ENCODE measurements at regions not wholly inside any gene's neighbourhood (a gene's known extent, or its start where the extent isn't known, plus 50 kb on each side); places are given as distances from the start of the nearest gene placed in this dataset.

DNA sequence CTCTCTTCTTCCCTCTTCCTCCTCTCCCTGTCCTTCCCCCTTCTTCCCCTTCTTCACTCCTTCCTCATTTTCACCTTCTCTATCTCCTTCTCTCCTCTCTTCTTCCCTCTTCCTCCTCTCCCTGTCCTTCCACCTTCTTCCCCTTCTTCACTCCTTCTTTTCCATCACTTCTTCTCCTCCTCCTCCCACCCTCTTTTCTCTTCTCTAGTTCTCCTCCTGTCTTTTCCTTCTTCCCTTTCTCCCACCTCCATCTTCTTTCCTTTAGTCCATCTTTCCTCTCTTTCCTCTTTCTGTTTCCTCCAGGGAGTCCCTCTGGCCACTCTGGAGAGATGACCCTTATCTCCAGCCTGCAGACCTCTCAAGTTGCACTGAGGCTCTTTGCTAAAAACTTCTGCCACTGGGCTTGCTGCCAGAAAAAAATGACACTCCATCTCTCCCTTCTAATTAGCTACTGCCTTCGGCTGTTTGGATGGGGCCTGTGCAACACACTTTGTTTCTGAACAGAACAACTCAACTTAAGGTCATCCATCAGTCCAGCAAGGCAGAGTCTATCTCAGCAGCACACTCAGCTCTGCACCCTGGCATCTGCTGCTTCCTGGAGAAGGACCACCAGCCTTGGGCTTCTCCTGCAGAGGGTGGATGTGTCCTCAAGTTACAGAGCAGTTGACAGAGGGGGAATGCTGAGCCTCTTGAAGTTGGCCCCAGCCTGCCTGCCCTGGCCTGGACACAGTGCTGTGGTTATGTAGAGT lies 538.8 kb downstream of the MATN1 start:
- Histone ChIP-seq H3K9me3 (ENCODE audit: control insufficient read depth, low read length) (no peaks in the 10 kb centered on the region), H3K27me3 (replicated peaks; ENCODE audit: control insufficient read depth, insufficient read depth, low read length, poor library complexity, severe bottlenecking) (no peaks in the 10 kb centered on the region), H3K36me3 (ENCODE audit: control insufficient read depth, insufficient read depth, low read length) (no peaks in the 10 kb centered on the region), H3K4me3 (ENCODE audit: insufficient read depth, low read depth, low read length, poor library complexity, severe bottlenecking) (no peak overlapping the region), H3K4me1 (ENCODE audit: control insufficient read depth, insufficient read depth, low read length, poor library complexity, severe bottlenecking) (peaks cover 7% of the 10 kb centered on the region), H3K27ac (ENCODE audit: insufficient read depth, low read length, poor library complexity, severe bottlenecking) (no peak overlapping the region)
- DNase-seq: no peak

DNA sequence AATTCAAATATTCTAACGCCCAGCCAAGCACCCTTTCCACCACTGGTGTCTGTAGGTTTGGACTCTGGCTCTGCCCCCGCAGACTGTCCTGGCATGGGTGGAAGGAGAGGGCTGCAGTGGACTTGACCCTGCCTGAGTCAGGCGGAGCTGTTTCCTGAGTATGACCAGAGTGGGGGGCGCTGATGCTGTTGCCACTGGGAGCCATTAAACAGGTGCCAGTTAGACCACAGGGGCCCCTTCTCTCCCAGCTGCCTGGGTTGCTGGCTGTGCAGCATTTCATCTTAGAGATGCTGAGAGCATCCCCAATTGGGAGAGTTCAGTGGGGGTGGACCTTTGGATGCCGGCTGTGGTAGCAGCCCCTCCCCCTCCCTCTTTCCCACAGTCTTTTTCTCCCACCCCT lies 539.5 kb downstream of the MATN1 start:
- H3K27me3 ChIP-seq (replicated peaks; ENCODE audit: control insufficient read depth, insufficient read depth, low read length, poor library complexity, severe bottlenecking): no peaks in the 10 kb centered on the region
- H3K4me1 ChIP-seq (ENCODE audit: control insufficient read depth, insufficient read depth, low read length, poor library complexity, severe bottlenecking): peaks cover under 1% of the 10 kb centered on the region
- no peak for DNase-seq
- H3K27ac ChIP-seq (ENCODE audit: insufficient read depth, low read length, poor library complexity, severe bottlenecking): no peak overlapping the region
- H3K4me3 ChIP-seq (ENCODE audit: insufficient read depth, low read depth, low read length, poor library complexity, severe bottlenecking): no peak overlapping the region
- no peaks in the 10 kb centered on the region for H3K36me3 ChIP-seq (ENCODE audit: control insufficient read depth, insufficient read depth, low read length)
- H3K9me3 ChIP-seq (ENCODE audit: control insufficient read depth, low read length): no peaks in the 10 kb centered on the region

DNA sequence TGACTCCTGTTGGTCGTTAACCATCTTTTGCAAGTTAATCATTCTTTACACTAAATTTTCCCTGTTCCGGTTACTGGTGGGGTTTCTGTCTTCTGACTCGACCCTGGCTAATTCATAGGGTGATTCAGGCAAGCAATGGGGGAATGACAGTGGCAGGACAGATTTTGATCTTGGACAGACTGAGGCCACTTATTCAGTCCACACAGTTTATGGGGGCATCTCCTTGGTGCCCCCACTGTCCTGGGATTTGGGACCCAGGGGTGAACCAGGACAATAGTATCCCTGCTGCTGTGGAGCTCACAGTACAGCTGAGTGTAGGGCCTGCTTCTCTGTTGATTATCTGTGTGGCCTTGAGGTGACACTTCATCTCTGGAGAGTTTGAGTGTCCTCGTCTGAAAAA lies 540.4 kb downstream of the MATN1 start:
- no peaks in the 10 kb centered on the region for H3K9me3 ChIP-seq (ENCODE audit: control insufficient read depth, low read length)
- H3K36me3 ChIP-seq (ENCODE audit: control insufficient read depth, insufficient read depth, low read length): no peaks in the 10 kb centered on the region
- no peaks in the 10 kb centered on the region for H3K4me1 ChIP-seq (ENCODE audit: control insufficient read depth, insufficient read depth, low read length, poor library complexity, severe bottlenecking)
- no peak for DNase-seq
- no peak overlapping the region for H3K4me3 ChIP-seq (ENCODE audit: insufficient read depth, low read depth, low read length, poor library complexity, severe bottlenecking)
- H3K27ac ChIP-seq (ENCODE audit: insufficient read depth, low read length, poor library complexity, severe bottlenecking): no peak overlapping the region
- no peaks in the 10 kb centered on the region for H3K27me3 ChIP-seq (replicated peaks; ENCODE audit: control insufficient read depth, insufficient read depth, low read length, poor library complexity, severe bottlenecking)

DNA sequence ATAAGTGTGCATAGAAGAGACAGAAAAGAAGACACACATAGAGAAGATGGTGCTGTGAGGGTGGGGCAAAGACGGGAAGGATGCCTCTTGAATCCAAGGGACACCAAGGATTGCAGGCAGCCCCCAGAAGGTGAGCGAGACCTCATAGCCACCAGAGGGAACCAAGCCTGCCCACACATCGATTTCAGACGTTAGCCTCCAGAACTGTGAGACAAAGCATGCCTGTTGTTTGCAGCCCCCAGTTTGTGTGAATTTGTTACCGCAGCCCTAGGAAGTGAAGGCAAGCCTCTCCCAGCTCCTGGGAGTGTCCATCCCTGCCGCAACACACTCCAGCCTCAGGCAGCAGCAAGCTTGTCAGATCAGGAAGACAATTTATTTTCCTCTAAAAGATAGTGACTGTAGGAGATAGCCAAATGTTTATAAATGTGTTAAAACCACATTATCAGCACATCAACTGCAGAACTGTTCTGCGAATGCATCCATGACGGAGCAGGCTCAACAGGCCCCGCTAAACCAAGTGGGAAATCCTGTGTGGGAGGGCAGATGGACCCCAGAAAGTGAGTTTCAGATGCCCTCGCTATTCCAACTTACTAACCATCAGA lies 543.3 kb downstream of the MATN1 start:
- Histone ChIP-seq H3K36me3 (ENCODE audit: control insufficient read depth, insufficient read depth, low read length) (no peaks in the 10 kb centered on the region), H3K4me1 (ENCODE audit: control insufficient read depth, insufficient read depth, low read length, poor library complexity, severe bottlenecking) (no peaks in the 10 kb centered on the region), H3K9me3 (ENCODE audit: control insufficient read depth, low read length) (no peaks in the 10 kb centered on the region), H3K27me3 (replicated peaks; ENCODE audit: control insufficient read depth, insufficient read depth, low read length, poor library complexity, severe bottlenecking) (no peaks in the 10 kb centered on the region), H3K4me3 (ENCODE audit: insufficient read depth, low read depth, low read length, poor library complexity, severe bottlenecking) (no peak overlapping the region), H3K27ac (ENCODE audit: insufficient read depth, low read length, poor library complexity, severe bottlenecking) (no peak overlapping the region)
- DNase-seq: no peak

DNA sequence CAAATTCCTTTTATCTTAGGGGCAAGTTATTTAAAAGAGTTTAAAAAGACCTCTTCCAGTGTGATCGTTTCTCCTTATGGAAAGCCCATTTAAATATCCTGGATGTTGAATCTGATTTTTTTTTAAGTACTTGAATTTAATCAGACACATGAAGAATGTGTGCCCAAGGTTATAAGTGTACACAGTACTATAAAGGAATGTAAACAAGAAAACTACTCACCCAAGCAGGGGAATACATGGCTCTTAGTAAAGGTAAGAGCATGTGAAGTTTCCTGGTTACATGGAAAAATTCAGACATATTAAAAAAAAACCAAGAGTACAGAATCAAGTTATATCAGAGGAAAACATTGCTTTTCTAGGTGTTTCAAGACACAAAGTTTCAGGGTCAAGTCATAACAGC lies 546.9 kb downstream of the MATN1 start:
- DNase-seq: no peak
- no peak overlapping the region for H3K27ac ChIP-seq (ENCODE audit: insufficient read depth, low read length, poor library complexity, severe bottlenecking)
- no peaks in the 10 kb centered on the region for H3K9me3 ChIP-seq (ENCODE audit: control insufficient read depth, low read length)
- H3K4me1 ChIP-seq (ENCODE audit: control insufficient read depth, insufficient read depth, low read length, poor library complexity, severe bottlenecking): no peaks in the 10 kb centered on the region
- H3K4me3 ChIP-seq (ENCODE audit: insufficient read depth, low read depth, low read length, poor library complexity, severe bottlenecking): no peak overlapping the region
- no peaks in the 10 kb centered on the region for H3K27me3 ChIP-seq (replicated peaks; ENCODE audit: control insufficient read depth, insufficient read depth, low read length, poor library complexity, severe bottlenecking)
- H3K36me3 ChIP-seq (ENCODE audit: control insufficient read depth, insufficient read depth, low read length): no peaks in the 10 kb centered on the region

DNA sequence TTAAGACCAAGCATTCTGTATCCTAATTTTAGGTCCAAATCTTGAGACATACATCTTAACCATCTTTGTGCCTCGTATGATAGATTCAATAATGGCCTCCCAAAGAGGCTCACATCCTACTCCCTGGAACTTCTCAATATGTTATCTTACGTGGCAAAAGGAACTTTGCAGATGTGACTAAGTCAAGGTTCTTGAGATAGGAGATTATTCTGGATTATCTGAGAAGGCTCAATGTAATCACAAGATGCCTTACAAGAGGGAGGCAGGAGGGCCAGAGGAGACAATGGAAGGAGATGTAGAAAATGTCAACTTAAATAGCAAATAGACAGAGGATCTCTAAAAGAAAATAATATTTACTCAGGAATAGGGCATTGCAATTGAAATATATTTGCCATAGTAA lies 548.9 kb downstream of the MATN1 start:
- Histone ChIP-seq H3K4me1 (ENCODE audit: control insufficient read depth, insufficient read depth, low read length, poor library complexity, severe bottlenecking) (no peaks in the 10 kb centered on the region), H3K36me3 (ENCODE audit: control insufficient read depth, insufficient read depth, low read length) (no peaks in the 10 kb centered on the region), H3K27ac (ENCODE audit: insufficient read depth, low read length, poor library complexity, severe bottlenecking) (no peak overlapping the region), H3K9me3 (ENCODE audit: control insufficient read depth, low read length) (no peaks in the 10 kb centered on the region), H3K27me3 (replicated peaks; ENCODE audit: control insufficient read depth, insufficient read depth, low read length, poor library complexity, severe bottlenecking) (no peaks in the 10 kb centered on the region), H3K4me3 (ENCODE audit: insufficient read depth, low read depth, low read length, poor library complexity, severe bottlenecking) (no peak overlapping the region)
- no peak for DNase-seq

DNA sequence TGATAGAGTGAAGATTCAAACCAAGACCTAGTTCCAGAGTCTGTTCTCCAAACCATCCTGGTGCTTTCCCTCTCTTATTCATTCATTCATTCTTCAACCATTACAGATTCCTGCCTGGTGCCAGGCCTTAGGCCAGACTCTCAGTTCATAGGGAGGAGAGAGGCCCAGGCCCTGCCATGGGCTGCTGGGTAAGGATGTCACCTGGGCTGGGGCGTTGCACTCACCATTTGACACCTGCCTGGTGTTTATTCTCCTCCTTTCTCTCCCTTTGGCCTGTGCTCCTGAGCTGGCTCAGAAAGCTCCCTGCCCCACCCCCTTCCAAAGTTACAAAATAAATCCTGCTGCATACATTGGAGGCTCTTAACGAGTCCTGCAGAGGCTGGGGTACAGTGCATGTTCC lies 549.8 kb downstream of the MATN1 start:
- no peak overlapping the region for H3K4me3 ChIP-seq (ENCODE audit: insufficient read depth, low read depth, low read length, poor library complexity, severe bottlenecking)
- no peaks in the 10 kb centered on the region for H3K4me1 ChIP-seq (ENCODE audit: control insufficient read depth, insufficient read depth, low read length, poor library complexity, severe bottlenecking)
- no peak for DNase-seq
- H3K27ac ChIP-seq (ENCODE audit: insufficient read depth, low read length, poor library complexity, severe bottlenecking): no peak overlapping the region
- H3K9me3 ChIP-seq (ENCODE audit: control insufficient read depth, low read length): no peaks in the 10 kb centered on the region
- H3K27me3 ChIP-seq (replicated peaks; ENCODE audit: control insufficient read depth, insufficient read depth, low read length, poor library complexity, severe bottlenecking): no peaks in the 10 kb centered on the region
- no peaks in the 10 kb centered on the region for H3K36me3 ChIP-seq (ENCODE audit: control insufficient read depth, insufficient read depth, low read length)

DNA sequence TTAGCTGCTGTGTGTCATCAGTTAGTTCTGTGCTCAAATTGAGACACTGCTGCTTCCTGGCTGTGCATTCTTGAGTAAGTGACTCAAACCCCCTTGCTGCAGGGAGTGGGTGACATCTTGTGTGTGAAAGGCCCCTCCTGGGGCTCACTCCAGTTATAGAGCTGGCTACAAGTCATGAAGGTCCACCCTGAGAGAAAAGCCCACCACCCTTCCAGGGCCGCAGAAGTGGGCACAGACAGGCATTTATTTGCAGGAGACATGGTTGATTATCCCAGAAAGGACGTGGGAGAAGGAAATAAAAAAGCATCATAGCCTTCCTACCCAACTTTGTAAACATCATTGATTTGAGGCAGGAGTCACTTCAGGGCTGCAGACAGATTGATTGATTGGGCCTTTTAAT lies 550.6 kb downstream of the MATN1 start:
- no peak for DNase-seq
- no peaks in the 10 kb centered on the region for H3K4me1 ChIP-seq (ENCODE audit: control insufficient read depth, insufficient read depth, low read length, poor library complexity, severe bottlenecking)
- H3K36me3 ChIP-seq (ENCODE audit: control insufficient read depth, insufficient read depth, low read length): no peaks in the 10 kb centered on the region
- H3K4me3 ChIP-seq (ENCODE audit: insufficient read depth, low read depth, low read length, poor library complexity, severe bottlenecking): no peak overlapping the region
- no peaks in the 10 kb centered on the region for H3K9me3 ChIP-seq (ENCODE audit: control insufficient read depth, low read length)
- no peak overlapping the region for H3K27ac ChIP-seq (ENCODE audit: insufficient read depth, low read length, poor library complexity, severe bottlenecking)
- H3K27me3 ChIP-seq (replicated peaks; ENCODE audit: control insufficient read depth, insufficient read depth, low read length, poor library complexity, severe bottlenecking): no peaks in the 10 kb centered on the region

DNA sequence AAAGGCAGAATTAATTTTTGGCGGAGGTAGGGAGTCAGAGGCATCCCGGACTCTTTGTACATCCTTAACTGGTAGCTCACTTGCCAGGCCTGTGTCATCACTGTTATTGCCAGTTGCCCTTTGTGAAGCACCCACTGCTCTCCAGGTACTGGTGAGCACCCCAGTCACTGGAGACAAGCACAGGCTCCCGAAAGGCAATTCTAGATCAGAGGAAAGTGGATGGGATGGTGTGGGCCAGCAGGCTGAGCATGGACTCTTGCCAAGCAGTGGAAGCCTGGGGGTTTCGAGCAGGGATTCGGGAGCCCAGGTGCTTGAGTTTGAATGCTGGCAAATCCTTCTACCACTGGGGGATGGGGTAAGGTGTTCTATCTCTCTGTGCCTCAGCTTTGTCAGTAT lies 551.1 kb downstream of the MATN1 start:
- no peaks in the 10 kb centered on the region for H3K9me3 ChIP-seq (ENCODE audit: control insufficient read depth, low read length)

DNA sequence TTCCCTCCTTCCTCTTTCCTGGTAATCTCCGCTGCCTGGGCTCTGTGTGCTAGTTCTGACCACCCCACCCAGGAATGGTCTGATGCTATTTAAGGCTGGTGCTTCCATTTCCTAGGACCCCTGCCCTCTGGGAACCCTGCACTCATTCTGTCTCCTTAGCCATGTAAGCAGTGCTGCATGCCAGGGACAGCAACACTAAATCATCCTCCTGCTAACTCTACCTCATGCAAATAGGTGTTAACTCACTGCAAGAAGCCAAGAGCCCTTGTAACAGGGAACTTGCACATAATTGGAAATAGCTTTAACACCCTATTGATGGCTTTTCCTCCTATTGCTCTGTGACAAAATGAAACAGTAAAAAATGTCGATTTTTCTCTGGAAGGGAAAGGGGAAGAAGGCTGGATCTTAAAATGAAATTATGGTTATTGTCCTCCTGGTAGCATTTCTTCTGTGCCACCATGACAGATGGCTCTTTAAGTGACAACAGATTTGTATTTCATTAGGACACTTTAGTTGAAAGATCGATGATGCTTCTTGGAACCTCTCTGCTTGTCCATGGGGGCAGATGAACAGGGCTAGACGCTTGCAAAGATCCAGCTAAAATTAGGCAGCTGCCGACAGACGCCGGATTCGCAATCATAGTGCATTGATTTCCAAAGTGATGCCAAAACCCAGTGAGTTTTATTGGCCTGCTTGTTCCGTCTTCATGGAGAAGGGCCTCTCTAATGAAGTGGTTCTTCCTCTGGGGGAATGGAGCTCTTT lies 551.7 kb downstream of the MATN1 start:
- H3K4me1 ChIP-seq (ENCODE audit: control insufficient read depth, insufficient read depth, low read length, poor library complexity, severe bottlenecking): no peaks in the 10 kb centered on the region
- no peak overlapping the region for H3K27ac ChIP-seq (ENCODE audit: insufficient read depth, low read length, poor library complexity, severe bottlenecking)
- no peaks in the 10 kb centered on the region for H3K36me3 ChIP-seq (ENCODE audit: control insufficient read depth, insufficient read depth, low read length)
- no peaks in the 10 kb centered on the region for H3K9me3 ChIP-seq (ENCODE audit: control insufficient read depth, low read length)
- no peak for DNase-seq
- no peaks in the 10 kb centered on the region for H3K27me3 ChIP-seq (replicated peaks; ENCODE audit: control insufficient read depth, insufficient read depth, low read length, poor library complexity, severe bottlenecking)
- H3K4me3 ChIP-seq (ENCODE audit: insufficient read depth, low read depth, low read length, poor library complexity, severe bottlenecking): no peak overlapping the region

More for the DNA sequence above, 551.1 kb downstream of the MATN1 start:
- no peak for DNase-seq
- Histone ChIP-seq H3K36me3 (ENCODE audit: control insufficient read depth, insufficient read depth, low read length) (no peaks in the 10 kb centered on the region), H3K4me3 (ENCODE audit: insufficient read depth, low read depth, low read length, poor library complexity, severe bottlenecking) (no peak overlapping the region), H3K4me1 (ENCODE audit: control insufficient read depth, insufficient read depth, low read length, poor library complexity, severe bottlenecking) (no peaks in the 10 kb centered on the region), H3K27me3 (replicated peaks; ENCODE audit: control insufficient read depth, insufficient read depth, low read length, poor library complexity, severe bottlenecking) (no peaks in the 10 kb centered on the region), H3K27ac (ENCODE audit: insufficient read depth, low read length, poor library complexity, severe bottlenecking) (no peak overlapping the region)
